NCI-H345 treated with DMSO at 0.1 percent for 48 hours (cell line): ENCODE measurements at regions not wholly inside any gene's neighbourhood (a gene's known extent, or its start where the extent isn't known, plus 50 kb on each side); places are given as distances from the start of the nearest gene placed in this dataset.
"Not testable (repeated sequence)": the region's sequence is repeated elsewhere in the genome, so short reads cannot be mapped to it uniquely, and the experiment has no call there.

Experiments
- DNase-seq: peaks from one replicate; lab custom pipeline; 2025; ENCODE audit not compliant: unreplicated experiment; lab: John Stamatoyannopoulos, UW

DNA sequence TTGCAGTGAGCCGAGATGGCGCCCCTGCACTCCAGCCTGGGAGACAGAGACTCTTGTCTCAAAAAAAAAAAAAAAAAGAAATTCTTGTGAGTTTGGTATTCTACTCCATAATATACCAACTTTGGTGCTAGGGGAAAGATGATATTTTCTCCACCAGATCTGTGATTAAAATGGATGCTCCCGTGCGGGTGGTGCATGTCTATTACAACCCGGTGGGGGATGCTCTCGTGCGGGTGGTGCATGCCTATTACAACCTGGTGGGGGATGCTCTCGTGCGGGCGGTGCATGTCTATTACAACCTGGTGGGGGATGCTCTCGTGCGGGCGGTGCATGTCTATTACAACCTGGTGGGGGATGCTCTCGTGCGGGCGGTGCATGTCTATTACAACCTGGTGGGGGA, 244.1 kb upstream of the RGMA start:
- not testable (repeated sequence) for DNase-seq

DNA sequence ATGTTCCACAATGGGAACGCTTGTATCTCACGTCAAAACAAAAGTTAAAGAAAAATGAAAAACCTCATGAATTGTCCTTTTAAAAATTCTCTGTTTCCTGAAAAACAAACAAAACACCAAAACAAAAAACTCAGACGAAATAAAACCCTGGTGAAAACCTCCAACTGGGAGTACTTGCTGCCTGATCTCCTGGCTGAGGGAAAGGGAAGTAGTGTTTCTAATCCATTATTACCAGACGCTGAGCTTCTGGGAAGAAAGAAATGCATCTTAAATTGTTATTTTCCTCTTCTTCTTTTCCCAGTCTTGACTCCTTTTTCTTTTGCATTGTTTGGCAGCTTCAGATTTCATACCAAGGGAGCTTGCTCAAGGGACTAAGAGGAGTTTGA, 243.2 kb upstream of the RGMA start:
- no peak for DNase-seq

DNA sequence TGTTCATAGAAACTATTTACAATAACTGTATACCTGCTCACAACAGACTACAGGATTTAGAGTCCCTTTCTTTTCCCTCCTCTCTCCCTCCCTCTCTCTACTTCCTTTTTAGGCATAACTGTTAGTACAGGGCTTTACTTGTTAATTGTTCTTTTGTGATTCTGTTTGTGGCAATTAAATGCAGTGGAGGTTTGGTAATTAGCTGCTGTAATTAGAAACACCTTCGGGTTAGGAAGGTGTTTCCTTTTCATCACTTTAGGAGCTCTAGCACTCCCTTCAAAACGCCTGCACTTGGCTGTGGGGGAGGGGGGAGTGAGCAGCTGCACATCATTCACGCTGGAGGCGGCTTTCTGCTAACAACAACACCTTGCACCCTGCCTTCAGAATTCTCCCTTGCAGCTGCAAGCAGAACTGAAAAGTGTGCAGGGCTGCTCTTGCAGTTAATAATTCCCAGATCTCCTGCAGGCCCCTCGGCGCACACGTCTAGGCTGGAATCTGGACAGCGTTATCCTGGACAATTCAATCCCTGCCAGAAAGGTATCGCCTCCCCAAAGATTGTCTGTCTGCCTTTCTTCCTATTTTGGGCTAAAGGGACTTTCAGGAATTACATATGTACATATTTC, 242.6 kb upstream of the RGMA start:
- peak; percentile 31 for DNase-seq

DNA sequence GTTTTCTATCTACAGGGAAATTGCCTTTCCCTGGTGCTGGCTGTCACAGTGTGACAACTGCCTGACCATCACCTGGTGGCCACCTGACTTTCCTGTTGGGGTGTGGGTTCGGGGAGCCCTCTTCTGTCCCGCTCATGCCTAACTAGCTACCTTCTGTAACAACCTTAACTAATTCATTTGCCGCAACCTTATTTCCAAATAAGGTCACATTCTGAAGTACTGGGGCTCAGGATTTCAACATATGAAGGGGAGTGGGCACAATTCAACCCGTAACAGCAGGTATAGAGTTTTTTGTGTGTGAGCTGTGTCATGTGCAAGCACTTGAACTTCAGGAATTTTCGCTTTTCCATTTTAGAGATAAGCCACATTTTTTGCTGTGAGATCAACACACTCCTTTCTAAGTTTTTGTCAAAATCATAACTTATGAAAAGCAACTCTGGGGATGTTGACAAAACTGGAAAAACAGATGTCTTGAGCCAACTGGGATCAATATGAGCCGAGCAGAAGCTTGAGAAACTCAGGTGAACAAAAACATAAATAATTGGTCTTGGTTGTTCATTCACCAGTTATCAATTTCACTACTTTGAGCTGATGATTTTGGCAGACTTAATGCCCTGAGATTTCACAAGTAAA, 242.0 kb upstream of the RGMA start:
- no peak for DNase-seq

DNA sequence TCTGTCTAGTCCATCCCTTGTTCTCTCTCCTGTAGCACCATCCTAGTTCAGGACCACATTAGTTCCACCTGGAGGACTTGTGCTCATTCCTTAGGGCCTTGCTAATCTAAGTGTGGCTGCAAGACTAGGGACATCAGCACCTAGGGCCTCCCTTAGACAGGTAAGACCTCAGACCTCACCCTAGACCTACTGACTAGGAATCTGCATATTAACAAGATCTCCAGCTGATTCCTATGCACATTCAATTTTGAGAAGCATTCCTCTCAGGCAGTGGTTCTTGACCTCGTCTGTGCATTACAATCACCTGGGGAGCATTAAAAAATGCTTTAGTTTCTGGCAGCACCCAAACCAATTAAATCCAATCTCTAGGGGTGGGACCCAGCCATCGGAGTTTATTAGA, 238.4 kb upstream of the RGMA start:
- no peak for DNase-seq

DNA sequence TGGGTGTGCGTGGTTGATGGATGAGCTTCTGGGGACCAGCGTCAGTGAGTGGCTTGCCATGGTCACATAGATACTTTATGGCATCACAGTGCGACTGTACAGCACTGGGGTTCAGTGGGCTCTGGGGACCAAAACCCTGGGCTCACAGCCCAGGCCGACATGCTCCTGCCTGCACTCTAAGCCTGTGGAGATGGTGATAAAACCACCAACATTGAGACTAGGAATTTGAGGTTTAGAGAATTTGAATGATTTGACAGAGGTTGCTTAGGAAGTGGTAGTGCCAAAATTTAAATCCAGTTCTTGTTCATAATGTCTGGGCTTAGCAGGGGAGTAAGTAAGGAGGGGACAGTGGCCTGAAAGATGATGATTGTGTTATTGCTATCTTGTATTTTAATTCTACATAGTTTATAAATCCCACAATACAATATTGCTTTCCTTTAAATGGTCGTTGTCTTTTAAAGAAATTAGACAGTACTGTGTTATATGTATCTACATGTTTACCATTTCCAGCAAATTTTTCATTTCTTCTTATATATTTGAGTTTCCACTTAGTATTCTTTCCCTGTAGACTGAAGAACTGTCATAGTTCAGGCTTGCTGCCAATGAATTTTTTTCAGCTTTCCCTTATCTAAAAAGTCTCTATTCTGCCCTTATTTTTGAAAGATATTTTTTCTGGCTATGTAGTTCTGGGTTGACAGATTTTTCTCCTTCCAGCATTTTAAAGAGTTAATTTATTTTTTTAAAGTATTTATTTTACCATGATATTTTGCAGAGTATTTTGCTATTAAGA, 235.4 kb upstream of the RGMA start:
- DNase-seq: no peak

DNA sequence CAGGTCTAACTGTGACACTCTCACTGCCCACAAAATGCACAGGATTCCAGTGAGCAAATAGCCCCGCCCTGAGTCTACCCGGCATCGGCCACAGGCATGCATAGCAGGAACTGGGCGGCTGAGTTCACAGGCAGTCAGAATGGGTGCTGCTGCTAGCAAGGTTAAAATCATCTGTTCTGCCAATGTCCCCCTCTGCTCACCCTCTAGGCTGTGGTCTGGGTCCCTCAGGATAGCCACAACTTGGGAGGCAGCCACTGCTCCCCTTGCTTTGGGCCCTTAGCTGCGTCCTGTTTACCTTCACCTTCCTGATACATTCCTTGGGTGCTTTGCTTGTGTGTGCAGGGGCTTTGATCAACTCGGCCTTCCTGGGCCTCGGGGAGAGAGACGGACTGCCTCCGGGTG, 232.9 kb upstream of the RGMA start:
- no peak for DNase-seq

DNA sequence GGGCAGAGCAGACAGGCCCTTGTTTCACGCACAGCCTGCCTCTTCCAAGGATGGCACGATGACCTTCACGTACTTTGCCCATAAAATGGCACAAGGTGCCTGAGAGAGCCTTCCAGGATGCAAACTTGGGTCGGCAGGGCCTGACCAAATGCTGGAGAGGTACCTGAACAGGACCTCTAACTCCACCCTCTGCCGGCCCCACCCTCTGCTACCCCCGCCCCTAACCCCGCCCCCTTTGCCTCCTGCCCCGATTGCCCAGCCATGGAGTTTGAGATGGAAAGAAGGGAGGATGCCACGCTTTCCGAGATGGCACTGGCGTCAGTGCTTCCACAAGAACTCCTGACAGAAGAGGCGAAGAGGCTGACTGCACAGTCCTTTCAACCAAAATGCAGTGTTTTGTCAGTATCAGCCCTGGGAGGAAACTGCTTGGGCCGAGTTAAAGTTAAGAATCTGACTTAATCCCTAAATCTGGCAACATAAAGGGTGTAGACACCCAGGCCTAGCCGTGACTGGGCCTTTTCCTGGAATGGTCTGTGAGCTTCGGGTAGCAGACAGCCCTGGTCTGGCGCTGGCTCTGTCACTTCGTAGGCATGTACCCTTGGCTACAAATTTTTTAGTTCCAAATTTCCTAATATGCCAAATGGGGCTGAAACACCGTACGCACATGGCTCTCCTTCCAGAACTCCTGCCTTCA, 230.3 kb upstream of the RGMA start:
- DNase-seq: no peak

DNA sequence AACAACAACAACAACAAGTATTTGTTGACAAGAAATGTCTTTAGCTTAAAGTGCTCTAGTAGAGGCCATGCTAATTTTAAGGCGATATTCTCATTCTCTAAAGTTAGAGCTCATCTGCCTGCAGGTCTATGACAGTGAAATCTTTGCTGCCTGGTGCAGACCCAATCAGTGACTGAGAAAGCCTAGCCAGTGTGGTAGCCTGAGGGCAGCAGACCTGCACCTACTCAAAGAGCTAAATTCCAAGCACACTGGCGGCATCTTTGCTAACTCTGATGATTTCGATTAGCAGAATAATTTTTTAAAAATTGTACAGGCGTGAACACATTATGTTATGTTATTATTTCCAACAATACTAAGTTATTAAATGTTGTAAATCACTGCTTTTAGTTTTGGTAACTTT, 228.8 kb upstream of the RGMA start:
- no peak for DNase-seq

DNA sequence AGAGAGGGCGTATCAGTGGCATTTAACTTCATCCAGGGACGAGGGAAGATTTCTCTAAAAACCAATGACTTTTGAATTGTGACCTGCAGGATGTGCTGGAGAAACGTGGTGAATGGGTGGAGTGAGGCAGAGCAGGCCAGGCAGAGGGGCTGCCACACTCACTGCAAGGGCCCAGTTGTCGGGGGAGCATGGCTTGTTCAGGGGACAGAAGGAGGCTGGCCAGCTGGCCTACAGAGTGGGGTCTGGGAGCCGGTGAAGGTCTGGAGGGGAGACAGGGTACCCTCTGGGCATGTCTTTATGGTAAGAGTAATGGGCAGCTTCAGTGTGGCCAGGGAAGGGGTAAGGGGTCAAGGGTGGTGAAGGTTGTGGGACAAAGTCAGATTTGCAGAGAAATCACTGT, 225.2 kb upstream of the RGMA start:
- no peak for DNase-seq

DNA sequence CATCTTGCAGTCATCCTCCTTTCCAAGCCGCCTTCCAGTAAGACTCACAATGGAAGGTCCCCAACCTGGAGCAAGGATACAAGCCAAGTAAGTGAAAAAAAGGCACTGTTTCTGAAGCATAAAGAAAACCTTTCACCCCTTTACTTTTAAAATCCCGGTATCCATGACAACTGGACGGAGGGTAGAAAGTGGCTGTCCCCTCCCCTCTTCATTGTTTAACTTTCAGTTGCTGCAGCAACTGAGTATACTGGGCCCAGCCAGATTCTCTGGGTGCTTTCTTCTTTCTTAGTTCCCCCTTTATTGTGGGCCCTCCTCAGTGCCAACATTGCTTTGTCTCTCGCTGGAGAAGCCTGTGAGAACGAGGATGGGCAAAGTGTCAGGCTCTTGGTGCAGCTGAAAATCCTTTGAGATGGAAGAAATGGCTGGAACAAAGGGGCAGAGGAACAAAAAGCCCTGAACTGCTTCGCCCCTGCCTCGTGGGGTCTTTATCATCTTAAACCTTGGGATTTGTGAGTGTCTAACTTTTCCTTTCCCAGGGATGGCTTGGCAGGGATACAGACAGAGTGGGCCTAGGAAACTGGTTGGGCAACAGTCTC, 224.0 kb upstream of the RGMA start:
- DNase-seq: no peak

DNA sequence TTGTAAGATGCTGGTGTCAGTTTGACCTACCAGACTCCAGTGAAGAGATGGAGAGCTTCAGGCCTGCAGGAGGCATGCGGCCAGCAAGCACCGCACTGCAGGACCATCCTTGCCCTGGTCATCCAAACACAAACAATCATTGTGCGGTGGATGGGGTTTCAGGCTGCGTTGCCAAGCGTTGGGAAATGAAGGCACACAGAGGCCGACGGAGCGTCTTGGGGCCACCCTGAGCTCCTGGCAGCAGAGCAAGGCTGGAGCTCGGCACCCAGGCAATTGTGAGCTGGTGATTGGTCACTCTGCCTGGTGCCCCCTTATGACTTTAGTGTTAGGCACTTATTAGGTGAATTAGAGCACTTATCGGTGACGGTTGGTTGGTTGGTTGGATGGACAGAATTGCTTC, 222.6 kb upstream of the RGMA start:
- DNase-seq: no peak

DNA sequence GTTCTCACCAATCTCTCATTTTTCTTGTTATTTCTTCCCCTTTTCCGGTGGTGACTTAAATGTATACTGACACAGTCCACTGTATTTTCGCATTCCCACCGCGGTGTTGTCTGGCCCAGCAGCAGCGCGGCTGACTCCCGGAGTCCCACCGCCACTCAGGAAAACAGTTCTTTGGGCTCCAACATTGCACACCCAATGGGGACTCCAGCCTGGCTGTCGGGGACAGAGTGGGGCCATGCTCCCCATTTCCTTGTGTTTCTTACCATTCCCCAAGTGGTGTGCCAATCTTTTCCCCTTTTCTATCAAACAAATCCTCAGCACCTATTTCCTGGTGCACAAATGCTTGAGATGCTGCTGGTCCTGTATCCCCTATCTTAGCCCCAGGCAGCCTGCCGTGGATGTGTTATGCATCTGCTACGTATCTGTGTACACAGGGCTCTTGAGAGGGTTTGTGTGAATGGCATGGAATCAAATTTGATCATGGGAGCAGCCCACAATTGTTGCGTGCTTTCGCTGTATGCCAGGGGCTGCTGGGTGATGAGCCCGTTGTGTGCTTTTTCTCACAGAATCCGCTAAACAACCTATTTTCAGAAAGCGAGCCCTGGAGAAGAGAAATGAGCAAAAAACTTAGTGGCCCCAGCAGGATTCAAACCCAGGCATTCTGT, 219.1 kb upstream of the RGMA start:
- peak; percentile 51 for DNase-seq

DNA sequence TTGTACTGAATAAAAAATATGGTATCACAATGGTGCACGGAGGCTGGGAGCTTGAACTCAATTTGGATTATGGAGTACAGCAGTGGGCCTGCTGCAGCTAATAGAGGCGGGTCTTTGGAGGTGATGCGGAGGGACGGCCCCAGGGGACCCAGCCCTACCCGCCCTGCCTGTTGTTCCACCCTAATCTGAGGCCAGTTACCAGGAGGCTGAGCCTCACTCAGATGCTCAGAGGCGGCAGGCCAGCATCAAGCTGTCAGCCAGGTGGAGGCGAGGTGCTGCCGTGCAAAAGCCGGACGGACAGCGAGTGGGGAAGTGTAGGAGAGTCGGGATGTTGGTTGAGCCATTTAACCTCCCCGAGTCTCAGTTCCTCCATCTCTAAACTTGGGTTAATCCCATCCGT, 218.5 kb upstream of the RGMA start:
- no peak for DNase-seq

DNA sequence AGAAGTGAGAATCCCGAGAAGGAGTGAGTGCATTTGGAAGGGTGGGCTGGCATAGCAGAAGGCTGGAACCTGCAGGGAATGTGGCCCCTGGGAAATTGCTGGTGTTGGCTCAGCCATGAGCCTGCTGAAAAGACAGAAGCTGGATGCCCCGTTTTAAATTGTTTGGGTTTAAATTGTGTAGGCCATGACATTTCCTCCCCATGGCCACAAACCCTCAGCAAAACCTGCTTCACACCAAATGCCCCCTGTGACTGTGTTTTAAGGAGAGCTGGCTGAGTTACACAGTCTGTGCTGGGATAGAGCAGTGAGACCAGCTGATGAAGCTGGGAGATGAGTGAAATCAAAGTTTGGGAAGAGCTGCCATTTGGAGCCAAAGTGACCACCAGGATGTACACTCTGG, 216.3 kb upstream of the RGMA start:
- no peak for DNase-seq

DNA sequence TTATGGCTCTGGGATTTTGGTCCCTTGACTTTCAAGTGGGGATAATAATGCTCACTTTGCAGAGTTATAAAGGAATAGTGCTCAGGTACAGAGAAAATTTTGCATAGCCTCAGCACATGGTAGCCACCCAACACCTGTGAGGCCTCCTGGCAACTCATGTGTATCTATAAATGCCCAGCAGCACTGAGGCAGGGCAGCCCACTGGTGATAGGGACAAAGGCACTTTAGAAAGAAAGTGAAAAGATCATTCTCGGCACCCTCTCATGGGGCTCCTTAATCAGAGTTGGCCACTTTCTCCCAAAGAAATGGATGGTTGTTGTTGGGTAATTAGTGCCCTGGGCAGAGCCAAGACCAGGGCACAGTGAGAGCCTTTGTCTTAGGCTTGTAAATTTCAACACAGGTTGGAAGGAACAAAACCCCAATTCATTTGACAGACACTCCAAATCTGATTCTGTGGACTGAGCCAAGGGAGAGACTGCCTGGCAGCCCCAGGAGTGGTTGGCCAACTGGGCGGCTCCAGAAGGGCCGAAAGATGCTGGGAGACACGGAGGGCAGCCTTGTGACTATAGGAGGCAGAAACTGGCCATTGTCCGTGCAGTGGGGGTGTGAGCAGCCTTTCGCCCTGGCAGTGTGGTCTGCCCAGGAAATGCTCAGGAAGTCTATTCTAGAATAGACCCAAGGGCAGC, 213.2 kb upstream of the RGMA start:
- DNase-seq: no peak

DNA sequence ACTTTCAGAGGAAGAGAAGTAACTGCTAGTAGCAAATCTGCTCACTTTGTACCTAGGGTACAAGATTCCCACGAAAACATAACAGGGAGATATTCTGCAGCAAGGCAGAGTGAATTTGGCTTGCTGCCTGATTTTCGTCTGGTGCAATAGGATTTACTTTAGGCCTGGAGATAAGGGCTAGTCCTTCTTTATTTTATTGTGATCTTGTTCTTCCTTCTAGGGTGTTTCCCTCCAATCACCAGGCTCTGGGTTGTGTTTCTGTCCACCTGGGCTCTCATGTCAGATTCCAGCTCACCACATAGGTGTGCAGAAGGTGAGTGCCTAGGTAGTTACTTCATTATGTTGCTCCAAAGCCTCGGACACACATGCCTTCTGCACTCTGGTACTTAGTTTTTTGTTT, 211.8 kb upstream of the RGMA start:
- DNase-seq: no peak

DNA sequence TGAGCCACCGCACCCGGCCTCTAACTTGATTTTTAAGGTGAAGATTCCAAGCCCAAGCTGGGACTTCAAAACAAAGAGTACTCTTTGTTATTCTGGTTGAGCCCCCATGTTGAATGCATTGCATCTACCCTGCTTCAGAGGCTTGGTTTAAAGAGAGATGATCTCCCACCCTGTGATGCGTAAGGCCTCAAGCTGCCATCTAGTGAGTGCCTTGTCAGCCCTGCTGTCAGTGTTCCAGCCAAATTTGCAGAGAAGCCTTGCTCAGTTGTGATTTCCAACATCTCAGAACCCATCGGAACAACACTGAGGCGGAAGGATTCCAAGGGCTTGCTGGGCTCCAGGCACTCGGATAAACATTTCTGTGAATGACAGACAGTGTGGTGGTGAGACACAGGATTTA, 210.7 kb upstream of the RGMA start:
- no peak for DNase-seq

DNA sequence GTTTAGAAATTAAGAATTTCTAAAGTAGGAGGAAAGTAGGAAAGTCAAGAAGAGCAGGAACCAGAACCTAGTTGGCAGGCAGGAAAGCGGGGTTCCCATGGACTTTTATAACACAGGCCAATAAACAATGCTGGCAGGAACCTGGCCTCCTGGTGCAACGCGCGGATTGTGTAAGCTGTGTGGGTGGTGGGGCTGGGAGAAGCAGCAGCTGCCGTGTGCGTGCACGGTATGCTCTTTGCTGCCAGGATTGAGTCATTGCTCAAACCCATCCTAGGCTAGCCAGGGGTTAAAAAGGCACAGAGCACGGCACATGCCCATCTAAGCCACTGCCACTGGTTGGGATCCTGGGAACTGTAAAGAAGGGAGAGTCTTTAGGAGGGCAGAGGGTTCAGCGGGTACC, 209.9 kb upstream of the RGMA start:
- DNase-seq: no peak

DNA sequence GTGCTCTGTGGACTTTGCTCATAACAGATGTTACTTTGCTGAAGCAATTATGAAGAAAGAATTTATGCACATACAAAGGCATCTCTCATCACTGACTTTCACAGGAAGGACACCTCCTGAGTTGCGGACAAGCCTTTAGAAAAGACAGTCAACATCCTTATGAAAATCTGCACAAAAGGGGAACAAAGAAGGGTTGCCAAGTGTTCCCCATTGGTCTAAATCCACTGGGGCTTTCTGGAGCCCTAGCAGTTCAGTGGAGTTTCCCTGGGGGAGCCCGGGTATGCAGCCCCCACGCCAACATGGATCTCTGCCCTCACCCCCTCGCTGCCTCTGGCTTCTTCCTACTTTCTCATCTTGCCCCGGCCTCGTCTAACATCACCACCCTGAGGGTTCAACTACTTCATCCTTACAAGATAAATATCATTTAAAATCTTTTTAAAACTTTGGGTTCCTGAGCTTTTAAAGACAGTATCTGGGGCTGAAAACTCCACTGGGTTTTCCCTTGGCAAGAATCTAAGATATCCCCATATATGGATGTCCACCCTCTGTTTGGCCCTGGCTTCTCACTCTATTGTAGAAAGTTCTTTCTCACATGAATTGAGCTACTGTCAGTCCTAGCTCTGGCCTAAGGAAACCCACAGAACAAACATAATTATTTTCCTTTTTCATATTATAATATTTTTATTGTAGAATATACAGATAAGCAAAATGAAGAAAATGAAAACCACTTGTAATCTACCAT, 207.9 kb upstream of the RGMA start:
- no peak for DNase-seq
